ENCODE measurements at regions not wholly inside any gene's neighbourhood (a gene's known extent, or its start where the extent isn't known, plus 50 kb on each side); places are given as distances from the start of the nearest gene placed in this dataset.

DNA sequence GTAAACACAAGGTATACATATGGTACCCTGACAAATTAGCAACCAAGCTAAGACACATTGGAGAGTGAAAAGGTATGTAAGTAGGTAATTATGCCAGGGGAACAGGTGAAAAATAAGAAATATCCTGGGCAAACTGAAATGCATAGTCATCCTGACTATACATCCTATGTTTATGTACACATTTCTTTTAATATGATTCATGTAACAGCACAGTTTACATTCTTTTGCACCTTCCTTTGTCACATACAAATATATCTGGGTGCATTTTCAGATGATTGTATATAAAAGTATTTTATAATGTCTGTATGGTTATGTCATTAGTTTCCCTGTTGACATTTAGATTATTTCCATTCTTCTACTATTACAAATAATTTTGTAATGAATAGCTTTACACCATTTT is 1146.9 kb downstream of the EFNA5 start:
- Mint-ChIP-seq H3K4me1 (ENCODE audit: low read depth, unreplicated experiment) (peaks cover 8% of the 10 kb centered on the region), H3K36me3 (ENCODE audit: insufficient read depth, unreplicated experiment) (no peaks in the 10 kb centered on the region), H3K4me3 (ENCODE audit: low read depth, unreplicated experiment) (no peak overlapping the region), H3K27me3 (ENCODE audit: unreplicated experiment) (no peaks in the 10 kb centered on the region), H3K9me3 (ENCODE audit: low read depth, unreplicated experiment) (no peaks in the 10 kb centered on the region), H3K27ac (ENCODE audit: unreplicated experiment) (no peak overlapping the region)
- DNase-seq: no peak
- intact Hi-C loops (cut with micrococcal nuclease; ENCODE audit: unreplicated experiment): no loop called here
- no peak for TF ChIP-seq CTCF (IDR thresholded peaks at IDR 0.05; ENCODE audit: unreplicated experiment)
- BruUV-seq (replicated peaks): no TSS peak
- CTCF ChIA-PET: no interaction called here

GRCh38 chr5:106522296-106522695 is 1148.4 kb downstream of the EFNA5 start:
- Mint-ChIP-seq H3K9me3 (ENCODE audit: low read depth, unreplicated experiment) (no peaks in the 10 kb centered on the region), H3K27ac (ENCODE audit: unreplicated experiment) (peak overlapping the region; percentile 7), H3K36me3 (ENCODE audit: insufficient read depth, unreplicated experiment) (no peaks in the 10 kb centered on the region), H3K4me3 (ENCODE audit: low read depth, unreplicated experiment) (no peak overlapping the region), H3K27me3 (ENCODE audit: unreplicated experiment) (no peaks in the 10 kb centered on the region), H3K4me1 (ENCODE audit: low read depth, unreplicated experiment) (peaks cover 8% of the 10 kb centered on the region)
- DNase-seq: no peak
- no TSS peak for BruUV-seq (replicated peaks)
- CTCF ChIA-PET: no interaction called here
- TF ChIP-seq CTCF (IDR thresholded peaks at IDR 0.05; ENCODE audit: unreplicated experiment): no peak
- intact Hi-C loops (cut with micrococcal nuclease; ENCODE audit: unreplicated experiment): no loop called here

- Mint-ChIP-seq H3K4me1 (ENCODE audit: low read depth, unreplicated experiment) (peaks cover 8% of the 10 kb centered on the region), H3K9me3 (ENCODE audit: low read depth, unreplicated experiment) (peaks cover 2% of the 10 kb centered on the region), H3K36me3 (ENCODE audit: insufficient read depth, unreplicated experiment) (no peaks in the 10 kb centered on the region), H3K4me3 (ENCODE audit: low read depth, unreplicated experiment) (no peak overlapping the region), H3K27ac (ENCODE audit: unreplicated experiment) (peak overlapping the region; percentile 7), H3K27me3 (ENCODE audit: unreplicated experiment) (no peaks in the 10 kb centered on the region)
- peak; percentile 16 for DNase-seq
- intact Hi-C loops (cut with micrococcal nuclease; ENCODE audit: unreplicated experiment): no loop called here
- no TSS peak for BruUV-seq (replicated peaks)
- TF ChIP-seq CTCF (IDR thresholded peaks at IDR 0.05; ENCODE audit: unreplicated experiment): no peak
- CTCF ChIA-PET: no interaction called here
Observed at GRCh38 chr5:106521701-106522100, 1149.0 kb downstream of the EFNA5 start.

GRCh38 chr5:106510321-106510720 is 1160.4 kb downstream of the EFNA5 start:
- H3K36me3 Mint-ChIP-seq (ENCODE audit: insufficient read depth, unreplicated experiment): no peaks in the 10 kb centered on the region
- no peak for TF ChIP-seq CTCF (IDR thresholded peaks at IDR 0.05; ENCODE audit: unreplicated experiment)
- CTCF ChIA-PET: no interaction called here

More at GRCh38 chr5:106510321-106510720, 1160.4 kb downstream of the EFNA5 start:
- Mint-ChIP-seq H3K27me3 (ENCODE audit: unreplicated experiment) (no peaks in the 10 kb centered on the region), H3K4me3 (ENCODE audit: low read depth, unreplicated experiment) (no peak overlapping the region), H3K27ac (ENCODE audit: unreplicated experiment) (no peak overlapping the region), H3K4me1 (ENCODE audit: low read depth, unreplicated experiment) (no peaks in the 10 kb centered on the region), H3K9me3 (ENCODE audit: low read depth, unreplicated experiment) (no peaks in the 10 kb centered on the region)
- BruUV-seq (replicated peaks): no TSS peak
- DNase-seq: no peak
- intact Hi-C loops (cut with micrococcal nuclease; ENCODE audit: unreplicated experiment): no loop called here

All from Calu3 (cell line).